Endothelial cell (in vitro differentiated cells): ENCODE measurements at regions not wholly inside any gene's neighbourhood (a gene's known extent, or its start where the extent isn't known, plus 50 kb on each side); places are given as distances from the start of the nearest gene placed in this dataset.

ENCODE experiments used
- DNase-seq: peaks from one replicate; pipeline ENCODE4 v3.0.0; 2021; ENCODE audit warnings: low spot score
- H3K27ac Mint-ChIP-seq: one replicate; pipeline ENCODE4 v1.8.0; 2021; ENCODE audit warnings: mixed read lengths, inconsistent platforms; ENCODE audit not compliant: unreplicated experiment
- H3K27me3 Mint-ChIP-seq: one replicate; pipeline ENCODE4 v1.8.0; 2021; ENCODE audit warnings: mild to moderate bottlenecking, moderate library complexity, mixed read lengths, inconsistent platforms; ENCODE audit not compliant: unreplicated experiment
- H3K36me3 Mint-ChIP-seq: one replicate; pipeline ENCODE4 v1.8.0; 2021; ENCODE audit warnings: mild to moderate bottlenecking, low read depth, mixed read lengths, inconsistent platforms; ENCODE audit not compliant: unreplicated experiment
- H3K4me1 Mint-ChIP-seq: one replicate; pipeline ENCODE4 v1.8.0; 2021; ENCODE audit warnings: mild to moderate bottlenecking, mixed read lengths, inconsistent platforms; ENCODE audit not compliant: unreplicated experiment
- H3K4me3 Mint-ChIP-seq: one replicate; pipeline ENCODE4 v1.8.0; 2021; ENCODE audit warnings: mild to moderate bottlenecking, mixed read lengths, inconsistent platforms; ENCODE audit not compliant: unreplicated experiment
- H3K9me3 Mint-ChIP-seq: one replicate; pipeline ENCODE4 v1.8.0; 2021; ENCODE audit warnings: mixed read lengths, inconsistent platforms; ENCODE audit not compliant: unreplicated experiment
- TF ChIP-seq, protein P1 (sequence below): fragments of 200-600 bp; sonication (generic); IDR thresholded peaks from one replicate; pipeline ENCODE4 v1.5.0; 2021; ENCODE audit warnings: antibody characterized with exemption; ENCODE audit not compliant: unreplicated experiment

- TF ChIP-seq, protein P1, sequence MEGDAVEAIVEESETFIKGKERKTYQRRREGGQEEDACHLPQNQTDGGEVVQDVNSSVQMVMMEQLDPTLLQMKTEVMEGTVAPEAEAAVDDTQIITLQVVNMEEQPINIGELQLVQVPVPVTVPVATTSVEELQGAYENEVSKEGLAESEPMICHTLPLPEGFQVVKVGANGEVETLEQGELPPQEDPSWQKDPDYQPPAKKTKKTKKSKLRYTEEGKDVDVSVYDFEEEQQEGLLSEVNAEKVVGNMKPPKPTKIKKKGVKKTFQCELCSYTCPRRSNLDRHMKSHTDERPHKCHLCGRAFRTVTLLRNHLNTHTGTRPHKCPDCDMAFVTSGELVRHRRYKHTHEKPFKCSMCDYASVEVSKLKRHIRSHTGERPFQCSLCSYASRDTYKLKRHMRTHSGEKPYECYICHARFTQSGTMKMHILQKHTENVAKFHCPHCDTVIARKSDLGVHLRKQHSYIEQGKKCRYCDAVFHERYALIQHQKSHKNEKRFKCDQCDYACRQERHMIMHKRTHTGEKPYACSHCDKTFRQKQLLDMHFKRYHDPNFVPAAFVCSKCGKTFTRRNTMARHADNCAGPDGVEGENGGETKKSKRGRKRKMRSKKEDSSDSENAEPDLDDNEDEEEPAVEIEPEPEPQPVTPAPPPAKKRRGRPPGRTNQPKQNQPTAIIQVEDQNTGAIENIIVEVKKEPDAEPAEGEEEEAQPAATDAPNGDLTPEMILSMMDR = no peak
- no peak for DNase-seq
- H3K27me3 Mint-ChIP-seq = peaks cover 2% of the 10 kb centered on the region
- H3K4me3 Mint-ChIP-seq = no peak overlapping the region
- H3K36me3 Mint-ChIP-seq = no peaks in the 10 kb centered on the region
- H3K9me3 Mint-ChIP-seq = no peaks in the 10 kb centered on the region
- H3K4me1 Mint-ChIP-seq = no peaks in the 10 kb centered on the region
- no peak overlapping the region for H3K27ac Mint-ChIP-seq
Measured at GRCh38 chr13:34701919-34702318, 240.2 kb upstream of the NBEA start.

DNA sequence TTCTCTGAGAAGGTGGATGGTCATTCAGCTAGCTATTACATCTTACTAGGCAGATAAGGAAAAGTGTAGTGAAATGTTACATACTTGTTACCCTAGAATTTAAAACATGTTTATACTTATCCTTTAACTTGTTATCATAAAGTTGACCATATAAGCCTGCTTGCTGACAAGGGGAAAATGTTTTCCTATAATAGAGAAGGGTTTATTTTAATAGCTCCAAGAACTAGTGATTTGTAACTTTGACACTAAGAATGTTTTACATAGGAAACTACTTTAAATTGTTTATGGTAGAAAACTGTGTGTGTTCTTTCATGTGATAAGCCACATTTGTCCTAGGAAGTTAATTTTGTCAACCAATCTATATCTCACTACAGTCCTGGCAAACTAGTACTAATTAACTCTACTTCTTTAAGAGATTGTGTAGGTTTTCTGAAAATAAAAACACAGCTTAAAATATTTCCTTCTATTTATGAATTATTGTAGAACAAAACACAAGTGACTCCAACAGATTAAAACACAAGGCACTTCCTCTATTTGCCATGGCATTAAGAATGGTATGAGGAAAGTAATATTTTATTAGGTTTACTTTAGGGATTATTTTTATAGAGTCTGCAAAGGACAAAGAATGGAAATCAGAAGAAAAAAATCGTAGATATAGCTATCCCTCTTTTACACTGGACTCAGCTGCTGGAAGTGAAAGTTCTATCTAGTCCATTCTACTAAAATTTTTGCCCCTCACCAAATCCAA lies 233.3 kb upstream of the NBEA start:
- no peak for DNase-seq
- Mint-ChIP-seq H3K9me3 (no peaks in the 10 kb centered on the region), H3K27me3 (peaks cover 2% of the 10 kb centered on the region), H3K36me3 (no peaks in the 10 kb centered on the region), H3K4me3 (no peak overlapping the region), H3K4me1 (no peaks in the 10 kb centered on the region), H3K27ac (no peak overlapping the region)
- TF ChIP-seq, protein P1 = no peak

DNA sequence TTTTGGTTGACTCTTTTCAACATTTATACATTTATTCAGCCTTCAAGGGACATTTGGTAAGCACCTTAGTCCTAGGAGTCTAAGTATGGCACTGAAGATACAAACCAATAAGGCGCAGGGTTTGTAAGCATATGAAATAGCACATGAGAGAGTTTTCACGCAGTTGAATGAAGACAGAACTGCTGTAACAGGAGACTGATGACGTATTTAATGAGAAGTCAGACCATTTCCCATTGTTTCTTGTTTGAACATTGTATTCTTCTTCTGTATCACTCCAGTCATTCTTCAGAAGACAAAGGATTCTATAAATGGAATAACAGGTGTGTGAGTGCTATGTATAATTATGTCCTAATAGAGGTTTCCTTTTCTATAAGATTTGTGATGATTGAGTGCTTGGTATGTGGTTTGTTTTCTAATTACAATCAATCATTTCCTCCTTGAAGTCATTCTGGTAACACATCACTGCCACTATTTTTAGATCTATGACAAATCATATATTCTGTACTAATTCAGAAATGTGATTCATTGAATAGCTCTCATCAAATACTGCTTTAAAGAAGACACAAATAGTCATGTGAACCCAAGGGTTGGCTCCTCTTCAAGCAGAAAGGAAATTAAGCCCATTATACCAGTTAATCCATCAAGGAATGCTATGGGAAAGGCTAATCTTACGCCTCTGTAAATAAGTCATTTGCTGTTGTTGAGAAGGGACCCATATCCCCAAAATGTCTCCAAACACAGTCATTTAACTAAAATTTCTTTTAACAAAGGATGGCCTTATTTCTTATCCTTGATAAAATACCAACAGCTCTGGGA lies 222.8 kb upstream of the NBEA start:
- TF ChIP-seq, protein P1 = no peak
- Mint-ChIP-seq H3K4me1 (no peaks in the 10 kb centered on the region), H3K36me3 (no peaks in the 10 kb centered on the region), H3K4me3 (no peak overlapping the region), H3K27ac (no peak overlapping the region), H3K27me3 (no peaks in the 10 kb centered on the region), H3K9me3 (no peaks in the 10 kb centered on the region)
- no peak for DNase-seq

DNA sequence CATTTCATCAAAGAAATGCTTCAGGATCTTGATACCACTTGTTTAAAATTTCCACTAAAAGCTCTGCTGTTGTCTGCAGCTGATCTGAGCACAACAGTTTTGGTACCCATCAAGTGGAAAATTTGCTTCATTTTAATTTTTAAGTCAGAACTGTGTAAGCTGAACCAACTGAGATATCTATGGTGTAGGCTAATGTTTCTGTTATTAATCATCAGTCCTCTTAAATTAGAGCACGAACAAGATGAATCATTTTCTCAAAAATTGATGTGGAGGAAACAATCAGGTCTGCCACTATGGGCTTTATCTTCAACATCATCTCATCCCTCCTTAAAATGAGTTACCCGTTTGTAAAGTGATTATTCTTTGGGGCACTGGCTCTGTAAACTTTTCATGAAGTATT lies 221.5 kb upstream of the NBEA start:
- Mint-ChIP-seq H3K36me3 (no peaks in the 10 kb centered on the region), H3K27me3 (no peaks in the 10 kb centered on the region), H3K4me3 (no peak overlapping the region), H3K9me3 (no peaks in the 10 kb centered on the region), H3K27ac (no peak overlapping the region), H3K4me1 (no peaks in the 10 kb centered on the region)
- DNase-seq = no peak
- TF ChIP-seq, protein P1 = no peak
